ENCODE measurements at regions not wholly inside any gene's neighbourhood (a gene's known extent, or its start where the extent isn't known, plus 50 kb on each side); places are given as distances from the start of the nearest gene placed in this dataset.

GRCh38 chr16:26729951-26730541 lies 336.7 kb upstream of the C16orf82 start:
- DNase-seq: no peak

DNA sequence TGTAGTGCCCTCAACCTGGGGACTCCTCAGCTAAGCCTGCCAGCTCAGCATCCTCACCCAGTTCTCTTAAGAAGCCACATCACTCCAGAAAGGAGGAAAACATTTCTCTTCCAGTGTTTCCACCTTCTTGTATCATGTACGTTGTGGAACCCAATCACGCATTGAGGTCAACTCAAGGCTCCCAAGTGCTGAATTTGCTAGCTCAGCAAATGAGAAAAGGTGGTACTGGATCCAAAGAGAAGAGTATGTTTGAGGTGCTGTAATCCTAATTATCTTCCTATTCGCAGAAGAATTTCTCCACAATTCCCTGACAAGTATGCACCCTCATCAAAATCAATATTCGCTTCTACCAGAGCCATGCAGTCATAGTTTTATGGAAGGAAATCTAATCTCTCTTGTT lies 335.0 kb upstream of the C16orf82 start:
- DNase-seq: no peak

GRCh38 chr16:26733710-26734109 lies 333.0 kb upstream of the C16orf82 start:
- no peak for DNase-seq

- no peak for DNase-seq
Observed at GRCh38 chr16:26735521-26735920, 331.2 kb upstream of the C16orf82 start.

DNA sequence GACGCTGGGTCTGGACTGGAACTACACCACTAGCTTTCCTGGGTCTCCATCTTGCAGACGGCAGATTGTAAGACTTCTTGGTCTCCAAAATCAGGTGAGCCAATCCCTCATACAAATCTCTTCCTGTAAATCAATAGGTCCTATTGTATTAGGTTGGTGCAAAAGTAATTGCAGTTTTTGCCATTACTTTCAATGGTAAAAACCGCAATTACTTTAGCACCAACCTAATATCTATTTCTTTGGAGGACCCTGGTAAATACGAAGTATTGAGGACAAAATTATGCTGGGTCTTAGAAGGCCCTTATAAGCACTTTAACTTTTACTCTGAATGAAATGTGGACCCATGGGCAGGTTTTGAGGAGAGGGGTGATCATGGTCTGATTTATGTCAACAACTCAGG lies 330.6 kb upstream of the C16orf82 start:
- DNase-seq: no peak

GRCh38 chr16:26740771-26741170 lies 326.0 kb upstream of the C16orf82 start:
- no peak for DNase-seq

DNA sequence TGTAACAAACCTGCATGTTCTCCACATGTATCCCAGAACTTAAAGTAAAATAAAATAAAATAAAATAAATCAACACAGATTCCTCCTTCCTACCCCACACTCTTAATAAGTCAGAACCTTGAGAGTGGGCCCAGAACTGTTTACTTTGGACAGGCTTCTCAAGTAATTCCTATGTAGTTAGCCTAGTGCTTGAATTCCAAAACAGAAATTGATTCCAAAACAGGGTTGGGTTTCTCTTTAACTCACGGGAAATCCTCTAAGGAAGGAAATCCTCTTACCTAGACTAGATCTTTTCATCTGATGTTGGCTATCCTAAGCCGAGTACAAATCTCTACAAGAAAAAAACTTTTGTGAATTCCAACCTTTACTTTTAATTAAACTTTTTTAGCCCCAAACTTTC lies 324.7 kb upstream of the C16orf82 start:
- DNase-seq: no peak

DNA sequence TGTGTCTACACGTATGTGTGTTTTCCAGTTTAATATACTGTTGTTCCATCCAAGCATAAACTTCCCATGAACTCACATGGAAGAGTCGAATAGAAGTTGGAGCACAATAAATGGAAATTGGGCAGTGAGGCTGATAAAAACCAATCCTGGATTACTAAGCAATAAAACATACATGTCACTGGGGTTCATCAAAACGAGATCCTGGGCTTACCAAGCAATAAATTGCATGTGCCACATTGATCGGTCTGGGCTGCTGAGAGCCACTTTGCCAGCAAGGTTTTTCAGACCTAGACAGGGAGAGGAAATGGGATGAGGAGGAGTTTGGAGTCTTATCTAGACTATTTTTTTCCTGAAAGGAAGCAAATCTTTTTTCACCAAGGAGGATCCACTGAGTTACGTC lies 322.3 kb upstream of the C16orf82 start:
- no peak for DNase-seq

GRCh38 chr16:26747760-26748159 lies 319.0 kb upstream of the C16orf82 start:
- DNase-seq: no peak

DNA sequence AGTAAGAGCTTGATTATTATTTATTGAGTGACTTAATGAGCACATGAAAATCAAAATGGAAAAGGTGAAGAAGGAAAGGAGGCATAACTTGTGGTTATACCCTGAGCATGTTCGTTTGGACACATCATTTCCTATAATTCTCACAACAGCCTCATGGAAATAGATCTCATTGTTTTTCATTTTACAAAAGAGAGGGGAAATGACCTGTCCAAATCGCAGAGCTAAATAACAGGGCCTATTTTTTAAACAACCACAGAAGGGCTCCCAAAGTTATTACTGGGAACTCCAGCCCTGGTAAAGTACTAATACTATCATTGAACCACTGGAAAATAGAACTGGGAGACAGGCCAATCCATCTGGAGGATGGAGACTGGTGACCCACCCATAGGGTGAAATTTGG lies 317.7 kb upstream of the C16orf82 start:
- no peak for DNase-seq

DNA sequence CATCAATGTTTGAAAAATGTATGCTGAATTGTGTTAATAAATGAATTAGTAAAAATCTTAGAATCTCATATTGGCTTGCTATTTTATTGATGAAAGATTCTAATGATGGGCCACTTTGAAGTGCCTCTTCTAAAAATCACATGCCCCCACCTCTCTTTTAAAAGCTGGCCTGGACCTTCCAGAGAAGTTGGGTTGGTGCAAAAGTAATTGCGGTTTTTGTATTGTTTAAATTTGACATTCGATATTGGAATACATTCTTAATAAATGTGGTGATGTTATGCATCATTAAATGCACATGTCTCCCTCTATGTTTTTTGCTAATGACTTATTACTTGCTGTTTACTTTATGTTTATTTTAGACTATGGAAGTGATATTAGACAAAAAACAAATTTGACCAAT lies 314.6 kb upstream of the C16orf82 start:
- DNase-seq: no peak

DNA sequence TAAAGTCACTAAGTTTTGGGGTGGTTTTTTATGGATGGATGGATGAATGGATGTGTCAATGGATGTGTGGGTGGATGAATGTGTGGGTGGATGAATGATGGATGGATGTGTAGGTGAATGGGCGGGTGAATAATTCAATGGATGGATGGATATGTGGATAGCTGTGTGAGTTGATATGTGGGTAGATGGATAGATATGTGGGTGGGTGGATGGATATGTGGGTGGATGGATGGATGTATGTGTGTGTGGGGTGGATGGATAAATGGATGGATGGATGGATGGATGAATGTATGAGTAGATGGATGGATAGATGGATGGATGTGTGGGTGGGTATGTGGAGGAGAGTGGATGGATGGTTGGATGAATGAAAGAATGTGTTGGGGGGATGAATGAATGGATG lies 310.1 kb upstream of the C16orf82 start:
- no peak for DNase-seq

DNA sequence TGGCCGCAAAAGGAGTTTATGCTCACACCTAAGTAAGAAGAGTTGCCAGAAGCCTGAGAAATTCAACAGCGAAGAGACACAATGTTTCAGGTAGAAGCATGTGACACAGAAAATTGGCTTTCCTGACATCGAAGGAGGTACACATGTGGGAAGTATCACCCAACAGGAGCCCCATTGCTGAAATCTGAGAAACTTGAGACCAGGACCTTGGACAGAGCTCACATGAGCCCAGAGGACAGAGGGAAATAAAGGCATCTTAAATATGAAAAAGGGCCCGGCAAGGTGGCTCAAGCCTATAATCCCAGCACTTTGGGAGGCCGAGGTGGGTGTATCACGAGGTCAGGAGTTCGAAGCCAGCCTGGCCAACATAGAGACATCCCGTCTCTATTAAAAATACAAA lies 304.1 kb upstream of the C16orf82 start:
- DNase-seq: no peak

DNA sequence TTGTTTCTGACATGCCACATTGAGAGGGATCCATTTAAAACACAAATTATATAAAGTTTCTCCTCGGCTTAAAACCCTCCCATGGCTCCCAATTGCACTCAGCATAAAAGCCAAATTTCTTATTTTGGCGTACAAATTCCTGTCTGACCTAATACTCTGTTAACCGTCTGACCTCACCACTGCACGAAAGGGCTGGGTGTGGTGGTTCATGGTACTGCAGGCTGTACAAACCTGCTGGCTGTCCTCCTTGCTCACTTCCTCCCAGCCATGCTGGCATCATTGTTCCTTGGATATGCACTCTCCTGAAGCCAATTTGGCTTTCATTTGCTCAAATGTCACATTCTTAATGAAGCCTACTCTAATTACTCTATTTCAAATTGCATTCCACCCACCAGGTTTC lies 301.6 kb upstream of the C16orf82 start:
- DNase-seq: no peak

DNA sequence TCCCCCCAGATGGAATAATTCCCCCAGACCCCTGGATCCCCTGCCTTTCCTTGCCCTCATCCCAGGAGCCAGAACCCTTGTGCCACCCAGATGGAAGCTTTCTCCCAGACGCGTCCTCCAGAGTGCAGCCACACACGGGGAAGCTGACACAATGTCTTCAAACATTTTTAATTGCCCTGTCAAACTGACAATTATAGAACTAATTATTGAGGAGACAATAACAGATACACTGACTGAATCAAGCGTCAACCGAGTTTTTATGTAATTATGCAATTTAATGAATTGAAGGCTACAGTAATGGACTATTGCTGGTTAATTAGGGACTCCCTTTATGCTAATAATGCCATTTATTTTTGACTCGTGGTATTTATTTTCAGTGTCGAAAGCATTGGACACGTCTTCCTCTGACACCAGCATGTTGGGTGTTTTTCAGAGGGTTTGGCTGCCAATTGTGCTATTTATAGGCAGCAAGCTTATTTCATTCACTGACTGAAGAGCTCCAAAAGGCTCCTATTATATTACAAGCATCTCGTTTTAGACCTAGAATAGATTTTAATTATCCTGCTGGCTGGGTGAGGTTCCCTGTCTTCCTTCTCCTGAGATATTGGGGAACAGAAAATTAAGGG lies 298.2 kb upstream of the C16orf82 start:
- no peak for DNase-seq

DNA sequence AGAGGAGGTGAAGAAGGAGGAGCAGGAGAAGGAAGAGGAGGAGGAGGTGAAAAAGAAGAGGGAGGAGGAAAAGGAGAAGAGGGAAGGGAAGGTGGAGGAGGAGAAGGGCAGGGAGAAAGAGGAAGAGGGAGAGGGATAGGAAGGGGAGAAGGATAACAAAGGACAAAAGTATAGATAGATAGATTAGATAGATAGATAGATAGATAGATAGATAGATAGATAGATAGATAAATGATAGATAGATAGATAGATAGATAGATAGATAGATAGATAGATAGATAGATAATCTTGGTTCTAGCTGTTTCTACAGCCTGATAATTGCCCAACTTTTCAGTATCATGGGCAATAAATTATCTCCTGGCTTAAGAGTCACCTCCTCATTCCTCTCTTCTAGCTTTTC lies 296.2 kb upstream of the C16orf82 start:
- no peak for DNase-seq

GRCh38 chr16:26772503-26772902 lies 294.2 kb upstream of the C16orf82 start:
- no peak for DNase-seq

- DNase-seq: no peak
Observed at GRCh38 chr16:26777821-26778220, 288.9 kb upstream of the C16orf82 start.

- no peak for DNase-seq
Observed at GRCh38 chr16:26787924-26788323, 278.8 kb upstream of the C16orf82 start.

DNA sequence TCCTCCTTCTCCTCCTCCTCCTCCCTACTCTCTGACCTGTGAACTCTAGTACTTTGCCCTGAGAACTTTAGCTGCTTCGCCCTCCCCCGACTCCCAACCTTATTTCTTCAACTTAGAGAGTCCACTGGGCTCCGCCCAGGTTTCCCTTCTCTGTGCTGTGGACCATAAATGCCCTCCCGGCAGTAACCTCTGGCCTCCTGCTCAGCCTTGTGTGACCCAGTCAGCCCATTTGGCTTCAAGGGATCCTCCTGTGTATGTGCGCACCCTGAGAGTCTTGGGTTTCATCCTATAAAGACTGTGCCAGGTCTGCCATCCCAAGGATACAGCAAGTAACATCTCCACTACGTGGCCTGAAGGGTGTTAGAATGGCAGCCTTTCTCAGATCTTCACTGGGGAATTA lies 275.6 kb upstream of the C16orf82 start:
- no peak for DNase-seq

GRCh38 chr16:26795184-26795583 lies 271.5 kb upstream of the C16orf82 start:
- no peak for DNase-seq

DNA sequence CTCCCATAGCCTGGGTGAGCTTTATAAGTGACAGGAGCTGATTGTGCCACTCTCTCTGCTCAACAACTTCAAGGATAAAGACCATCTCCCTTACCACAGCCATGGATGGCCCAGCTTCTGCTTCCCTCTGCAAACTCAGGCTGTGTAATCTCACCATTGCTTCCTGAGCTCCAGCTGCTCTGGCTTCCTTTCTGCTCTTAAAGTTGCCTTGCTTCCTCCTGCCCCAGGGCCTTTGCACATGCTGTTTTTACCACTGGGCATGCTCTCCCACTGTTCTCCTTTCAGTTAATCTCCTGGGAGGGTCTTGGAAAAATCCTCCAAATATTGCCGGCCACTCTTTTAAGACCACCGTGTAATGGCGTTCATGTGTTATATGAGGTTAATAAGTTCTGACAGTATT lies 265.1 kb upstream of the C16orf82 start:
- no peak for DNase-seq

- DNase-seq: no peak
Observed at GRCh38 chr16:26802440-26802839, 264.3 kb upstream of the C16orf82 start.

GRCh38 chr16:26802965-26803364 lies 263.8 kb upstream of the C16orf82 start:
- no peak for DNase-seq

- no peak for DNase-seq
Observed at GRCh38 chr16:26806657-26807056, 260.1 kb upstream of the C16orf82 start.

All from activated effector memory CD4-positive, alpha-beta T cell treated with Interleukin-2 at 50 U/mL for 16 hours (primary cell).